ENCODE measurements at regions not wholly inside any gene's neighbourhood (a gene's known extent, or its start where the extent isn't known, plus 50 kb on each side); places are given as distances from the start of the nearest gene placed in this dataset.

- Histone ChIP-seq H3K4me1 (ENCODE audit: control insufficient read depth, insufficient read depth, low read length) (no peaks in the 10 kb centered on the region), H3K9me3 (ENCODE audit: control insufficient read depth, insufficient read depth, low read length) (no peaks in the 10 kb centered on the region), H3K9ac (ENCODE audit: low read depth, low read length) (no peak overlapping the region), H3K27me3 (ENCODE audit: control insufficient read depth, insufficient read depth, low read length) (no peaks in the 10 kb centered on the region), H3K36me3 (ENCODE audit: control insufficient read depth, insufficient read depth, low read length) (no peaks in the 10 kb centered on the region), H3K4me3 (ENCODE audit: low read depth, low read length) (no peak overlapping the region)
These were observed 535.1 kb upstream of the CHORDC1 start for GRCh38 chr11:90757849-90758494.

GRCh38 chr11:90756617-90757016 is 533.8 kb upstream of the CHORDC1 start:
- Histone ChIP-seq H3K36me3 (ENCODE audit: control insufficient read depth, insufficient read depth, low read length) (no peaks in the 10 kb centered on the region), H3K9ac (ENCODE audit: low read depth, low read length) (no peak overlapping the region), H3K4me1 (ENCODE audit: control insufficient read depth, insufficient read depth, low read length) (no peaks in the 10 kb centered on the region), H3K9me3 (ENCODE audit: control insufficient read depth, insufficient read depth, low read length) (no peaks in the 10 kb centered on the region), H3K27me3 (ENCODE audit: control insufficient read depth, insufficient read depth, low read length) (no peaks in the 10 kb centered on the region), H3K4me3 (ENCODE audit: low read depth, low read length) (no peak overlapping the region)

- no peaks in the 10 kb centered on the region for H3K27me3 ChIP-seq (ENCODE audit: control insufficient read depth, insufficient read depth, low read length)
- H3K4me3 ChIP-seq (ENCODE audit: low read depth, low read length), result no peak overlapping the region
- H3K9me3 ChIP-seq (ENCODE audit: control insufficient read depth, insufficient read depth, low read length), result no peaks in the 10 kb centered on the region
- no peak overlapping the region for H3K9ac ChIP-seq (ENCODE audit: low read depth, low read length)
- no peaks in the 10 kb centered on the region for H3K36me3 ChIP-seq (ENCODE audit: control insufficient read depth, insufficient read depth, low read length)
- H3K4me1 ChIP-seq (ENCODE audit: control insufficient read depth, insufficient read depth, low read length), result no peaks in the 10 kb centered on the region
These were observed 530.7 kb upstream of the CHORDC1 start for GRCh38 chr11:90753546-90753945.

DNA sequence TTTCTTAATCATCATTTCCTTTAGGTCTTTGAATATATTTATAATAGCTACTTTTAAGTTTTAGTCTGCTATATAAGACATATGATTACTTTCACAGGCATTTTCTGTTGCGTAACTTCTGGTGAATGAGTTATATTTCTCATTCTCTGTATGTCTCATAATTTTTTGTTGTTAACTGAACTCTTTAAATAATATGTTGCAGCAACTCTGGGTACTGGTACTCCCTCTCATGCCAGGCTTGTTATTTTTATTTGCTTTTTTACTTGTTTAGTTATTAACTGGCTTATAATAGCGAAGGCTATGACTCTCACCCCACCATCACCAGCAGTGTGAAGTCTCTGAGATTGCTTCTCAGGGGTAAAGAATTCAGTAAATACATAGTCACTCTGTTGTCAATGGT is 524.2 kb upstream of the CHORDC1 start:
- H3K4me3 ChIP-seq (ENCODE audit: low read depth, low read length), result no peak overlapping the region
- no peaks in the 10 kb centered on the region for H3K4me1 ChIP-seq (ENCODE audit: control insufficient read depth, insufficient read depth, low read length)
- H3K9me3 ChIP-seq (ENCODE audit: control insufficient read depth, insufficient read depth, low read length), result peaks cover 11% of the 10 kb centered on the region
- no peaks in the 10 kb centered on the region for H3K36me3 ChIP-seq (ENCODE audit: control insufficient read depth, insufficient read depth, low read length)
- no peak overlapping the region for H3K9ac ChIP-seq (ENCODE audit: low read depth, low read length)
- no peaks in the 10 kb centered on the region for H3K27me3 ChIP-seq (ENCODE audit: control insufficient read depth, insufficient read depth, low read length)

- H3K4me1 ChIP-seq (ENCODE audit: control insufficient read depth, insufficient read depth, low read length), result no peaks in the 10 kb centered on the region
- H3K36me3 ChIP-seq (ENCODE audit: control insufficient read depth, insufficient read depth, low read length), result no peaks in the 10 kb centered on the region
- H3K27me3 ChIP-seq (ENCODE audit: control insufficient read depth, insufficient read depth, low read length), result no peaks in the 10 kb centered on the region
- H3K9me3 ChIP-seq (ENCODE audit: control insufficient read depth, insufficient read depth, low read length), result peaks cover 11% of the 10 kb centered on the region
- no peak overlapping the region for H3K4me3 ChIP-seq (ENCODE audit: low read depth, low read length)
- no peak overlapping the region for H3K9ac ChIP-seq (ENCODE audit: low read depth, low read length)
These were observed 521.3 kb upstream of the CHORDC1 start for GRCh38 chr11:90744169-90744568.

DNA sequence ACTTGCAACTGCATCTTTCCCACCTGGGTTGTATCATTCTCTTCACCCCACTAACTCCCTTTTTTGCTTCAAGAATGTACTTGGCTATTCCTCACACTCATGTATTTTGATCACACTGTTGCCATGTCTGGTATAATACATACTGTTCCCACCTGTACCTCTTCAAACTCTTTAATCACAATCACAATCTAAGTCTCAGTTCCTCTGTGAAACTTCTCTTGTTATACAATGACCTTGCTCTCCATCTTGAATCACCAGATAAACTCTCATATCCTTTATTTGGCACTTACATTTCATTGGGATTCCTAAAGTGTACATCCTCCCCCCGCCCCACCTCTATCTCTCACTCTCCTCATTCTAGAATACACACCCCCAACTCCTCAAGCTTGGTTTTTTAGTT is 516.0 kb upstream of the CHORDC1 start:
- H3K27me3 ChIP-seq (ENCODE audit: control insufficient read depth, insufficient read depth, low read length), result no peaks in the 10 kb centered on the region
- H3K9ac ChIP-seq (ENCODE audit: low read depth, low read length), result no peak overlapping the region
- H3K4me3 ChIP-seq (ENCODE audit: low read depth, low read length), result no peak overlapping the region
- H3K4me1 ChIP-seq (ENCODE audit: control insufficient read depth, insufficient read depth, low read length), result peaks cover 8% of the 10 kb centered on the region
- no peaks in the 10 kb centered on the region for H3K9me3 ChIP-seq (ENCODE audit: control insufficient read depth, insufficient read depth, low read length)
- no peaks in the 10 kb centered on the region for H3K36me3 ChIP-seq (ENCODE audit: control insufficient read depth, insufficient read depth, low read length)

GRCh38 chr11:90737444-90738050 is 514.7 kb upstream of the CHORDC1 start:
- no peak overlapping the region for H3K9ac ChIP-seq (ENCODE audit: low read depth, low read length)
- no peaks in the 10 kb centered on the region for H3K9me3 ChIP-seq (ENCODE audit: control insufficient read depth, insufficient read depth, low read length)
- H3K27me3 ChIP-seq (ENCODE audit: control insufficient read depth, insufficient read depth, low read length), result no peaks in the 10 kb centered on the region
- H3K36me3 ChIP-seq (ENCODE audit: control insufficient read depth, insufficient read depth, low read length), result no peaks in the 10 kb centered on the region
- H3K4me3 ChIP-seq (ENCODE audit: low read depth, low read length), result no peak overlapping the region
- H3K4me1 ChIP-seq (ENCODE audit: control insufficient read depth, insufficient read depth, low read length), result peaks cover 8% of the 10 kb centered on the region

DNA sequence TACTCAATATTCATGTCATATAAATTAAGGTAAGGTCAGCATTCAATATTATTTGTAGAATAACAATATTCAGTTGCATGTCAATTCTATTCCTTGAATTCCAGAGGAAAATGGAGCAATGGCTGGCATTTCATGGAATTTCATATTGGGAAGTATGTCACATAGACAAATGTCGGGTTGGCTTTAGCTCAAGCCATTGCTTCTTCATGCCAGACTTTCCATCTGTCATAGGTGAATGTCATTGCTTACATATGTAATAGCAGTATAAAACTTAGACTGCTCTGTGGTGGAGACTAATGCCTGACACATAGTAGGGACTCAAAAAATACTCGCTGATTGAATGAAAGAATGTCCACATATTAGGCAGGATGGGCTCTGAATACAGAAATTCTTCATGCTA is 509.6 kb upstream of the CHORDC1 start:
- no peaks in the 10 kb centered on the region for H3K36me3 ChIP-seq (ENCODE audit: control insufficient read depth, insufficient read depth, low read length)
- no peaks in the 10 kb centered on the region for H3K9me3 ChIP-seq (ENCODE audit: control insufficient read depth, insufficient read depth, low read length)
- H3K4me3 ChIP-seq (ENCODE audit: low read depth, low read length), result no peak overlapping the region
- H3K27me3 ChIP-seq (ENCODE audit: control insufficient read depth, insufficient read depth, low read length), result no peaks in the 10 kb centered on the region
- H3K4me1 ChIP-seq (ENCODE audit: control insufficient read depth, insufficient read depth, low read length), result peaks cover 5% of the 10 kb centered on the region
- H3K9ac ChIP-seq (ENCODE audit: low read depth, low read length), result no peak overlapping the region

- no peaks in the 10 kb centered on the region for H3K27me3 ChIP-seq (ENCODE audit: control insufficient read depth, insufficient read depth, low read length)
- H3K4me3 ChIP-seq (ENCODE audit: low read depth, low read length), result no peak overlapping the region
- H3K4me1 ChIP-seq (ENCODE audit: control insufficient read depth, insufficient read depth, low read length), result no peaks in the 10 kb centered on the region
- H3K9ac ChIP-seq (ENCODE audit: low read depth, low read length), result no peak overlapping the region
- H3K36me3 ChIP-seq (ENCODE audit: control insufficient read depth, insufficient read depth, low read length), result no peaks in the 10 kb centered on the region
- H3K9me3 ChIP-seq (ENCODE audit: control insufficient read depth, insufficient read depth, low read length), result no peaks in the 10 kb centered on the region
These were observed 500.6 kb upstream of the CHORDC1 start for GRCh38 chr11:90723475-90723874.

GRCh38 chr11:90722552-90723190 is 499.8 kb upstream of the CHORDC1 start:
- no peaks in the 10 kb centered on the region for H3K4me1 ChIP-seq (ENCODE audit: control insufficient read depth, insufficient read depth, low read length)
- H3K9me3 ChIP-seq (ENCODE audit: control insufficient read depth, insufficient read depth, low read length), result no peaks in the 10 kb centered on the region
- H3K27me3 ChIP-seq (ENCODE audit: control insufficient read depth, insufficient read depth, low read length), result no peaks in the 10 kb centered on the region
- no peak overlapping the region for H3K4me3 ChIP-seq (ENCODE audit: low read depth, low read length)
- no peaks in the 10 kb centered on the region for H3K36me3 ChIP-seq (ENCODE audit: control insufficient read depth, insufficient read depth, low read length)
- no peak overlapping the region for H3K9ac ChIP-seq (ENCODE audit: low read depth, low read length)

DNA sequence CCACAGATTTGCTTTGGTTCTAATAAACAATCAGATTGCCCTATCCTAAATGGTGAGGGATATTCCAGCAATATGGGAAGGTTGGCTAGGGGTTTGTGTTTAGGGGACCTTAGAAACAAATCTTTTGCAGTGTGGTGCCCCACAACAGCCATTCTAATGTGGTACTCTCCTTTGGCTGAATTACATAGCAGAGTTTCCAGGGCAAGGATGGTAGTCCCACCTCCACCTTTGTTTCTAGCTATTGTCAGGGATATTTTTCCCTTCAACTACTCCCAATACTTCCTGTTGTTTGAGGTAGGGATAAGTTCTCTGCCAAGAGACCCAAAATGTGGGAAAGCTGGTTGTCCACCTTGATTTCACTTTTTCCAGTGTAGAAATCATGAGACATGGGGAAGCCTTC is 494.7 kb upstream of the CHORDC1 start:
- no peaks in the 10 kb centered on the region for H3K27me3 ChIP-seq (ENCODE audit: control insufficient read depth, insufficient read depth, low read length)
- H3K4me1 ChIP-seq (ENCODE audit: control insufficient read depth, insufficient read depth, low read length), result no peaks in the 10 kb centered on the region

GRCh38 chr11:90705661-90706060 is 482.8 kb upstream of the CHORDC1 start:
- Histone ChIP-seq H3K9ac (ENCODE audit: low read depth, low read length) (no peak overlapping the region), H3K36me3 (ENCODE audit: control insufficient read depth, insufficient read depth, low read length) (no peaks in the 10 kb centered on the region), H3K27me3 (ENCODE audit: control insufficient read depth, insufficient read depth, low read length) (no peaks in the 10 kb centered on the region), H3K4me3 (ENCODE audit: low read depth, low read length) (no peak overlapping the region), H3K4me1 (ENCODE audit: control insufficient read depth, insufficient read depth, low read length) (no peaks in the 10 kb centered on the region), H3K9me3 (ENCODE audit: control insufficient read depth, insufficient read depth, low read length) (no peaks in the 10 kb centered on the region)

More for the DNA sequence above, 494.7 kb upstream of the CHORDC1 start:
- H3K4me3 ChIP-seq (ENCODE audit: low read depth, low read length), result no peak overlapping the region
- no peak overlapping the region for H3K9ac ChIP-seq (ENCODE audit: low read depth, low read length)
- H3K9me3 ChIP-seq (ENCODE audit: control insufficient read depth, insufficient read depth, low read length), result no peaks in the 10 kb centered on the region
- H3K36me3 ChIP-seq (ENCODE audit: control insufficient read depth, insufficient read depth, low read length), result no peaks in the 10 kb centered on the region
